ENCODE measurements at regions not wholly inside any gene's neighbourhood (a gene's known extent, or its start where the extent isn't known, plus 50 kb on each side); places are given as distances from the start of the nearest gene placed in this dataset.

DNA sequence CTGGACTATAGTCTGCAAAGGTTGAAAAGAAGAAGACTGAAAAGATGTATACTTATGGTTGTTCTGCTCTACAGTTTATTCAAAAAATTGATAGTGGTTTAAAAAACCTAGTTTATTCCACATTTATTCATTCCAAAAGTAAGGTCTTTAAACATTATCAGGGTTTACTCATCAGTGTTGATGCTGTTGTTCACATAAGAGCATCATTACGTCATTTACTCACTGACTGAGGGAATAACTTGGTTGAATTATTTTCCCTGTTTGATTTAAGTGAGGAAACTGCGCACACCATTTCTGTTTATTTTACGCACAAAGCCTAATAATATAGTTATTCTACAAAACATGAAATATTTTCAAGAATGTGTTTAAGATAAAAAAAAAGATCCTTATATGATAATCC, 303.1 kb upstream of the PRKD1 start:
- no peaks in the 10 kb centered on the region for H3K4me1 ChIP-seq (ENCODE audit: control insufficient read depth in 2 of 3, insufficient read depth in 2 of 3, low read depth in 1 of 3, low read length in 3 of 3)
- TF ChIP-seq CTCF (IDR thresholded peaks at IDR 0.05; ENCODE audit: borderline replicate concordance, extremely low read depth, insufficient read depth) = no peak
- H3K4me3 ChIP-seq (ENCODE audit: low read length in 3 of 3) = no peak overlapping the region
- DNase-seq (no peak), FAIRE-seq (no peak)
- H3K27me3 ChIP-seq (ENCODE audit: control insufficient read depth, insufficient read depth, low read length) = no peaks in the 10 kb centered on the region
- H3K36me3 ChIP-seq (ENCODE audit: control insufficient read depth in 2 of 3, insufficient read depth in 3 of 3, low read length in 3 of 3) = no peaks in the 10 kb centered on the region
- H3K27ac ChIP-seq (ENCODE audit: low read depth in 2 of 2, low read length in 2 of 2) = no peak overlapping the region
- H3K9me3 ChIP-seq (ENCODE audit: control insufficient read depth in 2 of 3, insufficient read depth in 1 of 3, low read length in 3 of 3) = no peaks in the 10 kb centered on the region
- intact Hi-C loops (cut with DNase I) = no loop called here
- H3K9ac ChIP-seq (ENCODE audit: low read length in 3 of 3) = no peak overlapping the region

- no peak overlapping the region for H3K27ac ChIP-seq (ENCODE audit: low read depth in 2 of 2, low read length in 2 of 2)
- no peak overlapping the region for H3K9ac ChIP-seq (ENCODE audit: low read length in 3 of 3)
- H3K4me1 ChIP-seq (ENCODE audit: control insufficient read depth in 2 of 3, insufficient read depth in 2 of 3, low read depth in 1 of 3, low read length in 3 of 3) = no peaks in the 10 kb centered on the region
- H3K27me3 ChIP-seq (ENCODE audit: control insufficient read depth, insufficient read depth, low read length) = no peaks in the 10 kb centered on the region
- TF ChIP-seq CTCF (IDR thresholded peaks at IDR 0.05; ENCODE audit: borderline replicate concordance, extremely low read depth, insufficient read depth) = no peak
- H3K9me3 ChIP-seq (ENCODE audit: control insufficient read depth in 2 of 3, insufficient read depth in 1 of 3, low read length in 3 of 3) = no peaks in the 10 kb centered on the region
- H3K36me3 ChIP-seq (ENCODE audit: control insufficient read depth in 2 of 3, insufficient read depth in 3 of 3, low read length in 3 of 3) = no peaks in the 10 kb centered on the region
- DNase-seq (no peak), FAIRE-seq (no peak)
- no peak overlapping the region for H3K4me3 ChIP-seq (ENCODE audit: low read length in 3 of 3)
- intact Hi-C loops (cut with DNase I) = no loop called here
These were observed 307.3 kb upstream of the PRKD1 start for GRCh38 chr14:30234966-30235365.

- no peak for TF ChIP-seq CTCF (IDR thresholded peaks at IDR 0.05; ENCODE audit: borderline replicate concordance, extremely low read depth, insufficient read depth)
- DNase-seq = no peak
- intact Hi-C loops (cut with DNase I) = no loop called here
These were observed 307.8 kb upstream of the PRKD1 start for GRCh38 chr14:30235485-30235884.

DNA sequence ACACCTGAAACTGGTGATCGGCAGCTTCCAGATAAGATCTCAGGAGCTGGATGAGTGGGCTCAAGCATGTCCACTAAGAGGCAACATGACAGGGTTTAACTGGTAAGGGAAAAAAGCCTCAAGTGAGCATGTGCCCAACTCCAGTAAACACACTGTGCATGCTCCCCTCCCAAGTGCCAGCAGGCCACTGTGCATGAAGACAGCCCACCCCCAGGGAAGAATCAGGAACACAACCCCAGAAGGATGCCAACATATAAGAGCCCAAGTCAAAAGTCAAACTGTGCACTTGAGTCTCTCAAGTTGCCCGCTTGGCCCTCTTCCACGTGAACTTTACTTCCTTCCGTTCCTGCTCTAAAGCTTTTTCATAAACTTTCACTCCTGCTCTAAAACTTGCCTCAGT, 311.3 kb upstream of the PRKD1 start:
- intact Hi-C loops (cut with DNase I) = no loop called here
- no peaks in the 10 kb centered on the region for H3K4me1 ChIP-seq (ENCODE audit: control insufficient read depth in 2 of 3, insufficient read depth in 2 of 3, low read depth in 1 of 3, low read length in 3 of 3)
- TF ChIP-seq CTCF (IDR thresholded peaks at IDR 0.05; ENCODE audit: borderline replicate concordance, extremely low read depth, insufficient read depth) = no peak
- no peaks in the 10 kb centered on the region for H3K27me3 ChIP-seq (ENCODE audit: control insufficient read depth, insufficient read depth, low read length)
- no peaks in the 10 kb centered on the region for H3K9me3 ChIP-seq (ENCODE audit: control insufficient read depth in 2 of 3, insufficient read depth in 1 of 3, low read length in 3 of 3)
- DNase-seq (no peak), FAIRE-seq (no peak)
- H3K4me3 ChIP-seq (ENCODE audit: low read length in 3 of 3) = no peak overlapping the region
- no peaks in the 10 kb centered on the region for H3K36me3 ChIP-seq (ENCODE audit: control insufficient read depth in 2 of 3, insufficient read depth in 3 of 3, low read length in 3 of 3)
- H3K9ac ChIP-seq (ENCODE audit: low read length in 3 of 3) = no peak overlapping the region
- no peak overlapping the region for H3K27ac ChIP-seq (ENCODE audit: low read depth in 2 of 2, low read length in 2 of 2)

More at GRCh38 chr14:30235485-30235884, 307.8 kb upstream of the PRKD1 start:
- H3K4me1 ChIP-seq (ENCODE audit: control insufficient read depth in 2 of 3, insufficient read depth in 2 of 3, low read depth in 1 of 3, low read length in 3 of 3) = no peaks in the 10 kb centered on the region
- H3K27me3 ChIP-seq (ENCODE audit: control insufficient read depth, insufficient read depth, low read length) = no peaks in the 10 kb centered on the region
- no peak overlapping the region for H3K27ac ChIP-seq (ENCODE audit: low read depth in 2 of 2, low read length in 2 of 2)
- no peak overlapping the region for H3K9ac ChIP-seq (ENCODE audit: low read length in 3 of 3)
- no peak for FAIRE-seq
- no peak overlapping the region for H3K4me3 ChIP-seq (ENCODE audit: low read length in 3 of 3)
- no peaks in the 10 kb centered on the region for H3K9me3 ChIP-seq (ENCODE audit: control insufficient read depth in 2 of 3, insufficient read depth in 1 of 3, low read length in 3 of 3)
- no peaks in the 10 kb centered on the region for H3K36me3 ChIP-seq (ENCODE audit: control insufficient read depth in 2 of 3, insufficient read depth in 3 of 3, low read length in 3 of 3)
